ENCODE measurements at regions not wholly inside any gene's neighbourhood (a gene's known extent, or its start where the extent isn't known, plus 50 kb on each side); places are given as distances from the start of the nearest gene placed in this dataset.

GRCh38 chr5:162456086-162456485 is 388.5 kb downstream of the GABRG2 start:
- H3K27me3 ChIP-seq (replicated peaks; ENCODE audit: control insufficient read depth, insufficient read depth, low read length), result no peaks in the 10 kb centered on the region
- Mint-ChIP-seq H3K4me3 (ENCODE audit: unreplicated experiment) (no peak overlapping the region), H3K9me3 (ENCODE audit: unreplicated experiment) (peaks cover 29% of the 10 kb centered on the region), H3K27me3 (ENCODE audit: insufficient read depth, unreplicated experiment) (no peaks in the 10 kb centered on the region), H3K27ac (ENCODE audit: unreplicated experiment) (no peak overlapping the region), H3K36me3 (ENCODE audit: insufficient read depth, unreplicated experiment) (no peaks in the 10 kb centered on the region), H3K4me1 (ENCODE audit: low read depth, unreplicated experiment) (no peaks in the 10 kb centered on the region)
- no peaks in the 10 kb centered on the region for H3K9me3 ChIP-seq
- H3K4me3 ChIP-seq (ENCODE audit: low read depth, low read length), result no peak overlapping the region
- H3K36me3 ChIP-seq (ENCODE audit: control insufficient read depth, insufficient read depth, low read length), result no peaks in the 10 kb centered on the region
- ChIA-PET CTCF (no interaction called here), POLR2A (no interaction called here)
- BruUV-seq (replicated peaks), result no TSS peak
- TF ChIP-seq CTCF (IDR thresholded peaks at IDR 0.05; ENCODE audit: insufficient read depth in 1 of 2, low read depth in 1 of 2, low read length in 1 of 2, severe bottlenecking in 1 of 2, unreplicated experiment in 1 of 2), result no peak
- intact Hi-C loops (cut with micrococcal nuclease; ENCODE audit: unreplicated experiment), result no loop called here
- no peaks in the 10 kb centered on the region for H3K4me1 ChIP-seq
- DNase-seq, result no peak

- H3K36me3 Mint-ChIP-seq (ENCODE audit: insufficient read depth, unreplicated experiment), result no peaks in the 10 kb centered on the region
- BruUV-seq (replicated peaks), result no TSS peak
- no peak for TF ChIP-seq CTCF (IDR thresholded peaks at IDR 0.05; ENCODE audit: insufficient read depth in 1 of 2, low read depth in 1 of 2, low read length in 1 of 2, severe bottlenecking in 1 of 2, unreplicated experiment in 1 of 2)
Measured at GRCh38 chr5:162466011-162466410, 398.4 kb downstream of the GABRG2 start.

GRCh38 chr5:162473041-162473714 is 405.6 kb downstream of the GABRG2 start:
- ChIA-PET POLR2A (no interaction called here), CTCF (no interaction called here)
- BruUV-seq (replicated peaks), result no TSS peak
- H3K36me3 Mint-ChIP-seq (ENCODE audit: insufficient read depth, unreplicated experiment), result no peaks in the 10 kb centered on the region
- no peak overlapping the region for H3K4me3 Mint-ChIP-seq (ENCODE audit: unreplicated experiment)
- Histone ChIP-seq H3K4me1 (no peaks in the 10 kb centered on the region), H3K9me3 (no peaks in the 10 kb centered on the region), H3K27me3 (replicated peaks; ENCODE audit: control insufficient read depth, insufficient read depth, low read length) (no peaks in the 10 kb centered on the region), H3K4me3 (ENCODE audit: low read depth, low read length) (no peak overlapping the region), H3K36me3 (ENCODE audit: control insufficient read depth, insufficient read depth, low read length) (no peaks in the 10 kb centered on the region)
- no peaks in the 10 kb centered on the region for H3K9me3 Mint-ChIP-seq (ENCODE audit: unreplicated experiment)
- H3K27me3 Mint-ChIP-seq (ENCODE audit: insufficient read depth, unreplicated experiment), result no peaks in the 10 kb centered on the region
- no peak for DNase-seq
- H3K27ac Mint-ChIP-seq (ENCODE audit: unreplicated experiment), result no peak overlapping the region
- H3K4me1 Mint-ChIP-seq (ENCODE audit: low read depth, unreplicated experiment), result no peaks in the 10 kb centered on the region
- intact Hi-C loops (cut with micrococcal nuclease; ENCODE audit: unreplicated experiment), result no loop called here
- TF ChIP-seq CTCF (IDR thresholded peaks at IDR 0.05; ENCODE audit: insufficient read depth in 1 of 2, low read depth in 1 of 2, low read length in 1 of 2, severe bottlenecking in 1 of 2, unreplicated experiment in 1 of 2), result no peak

More at GRCh38 chr5:162466011-162466410, 398.4 kb downstream of the GABRG2 start:
- Mint-ChIP-seq H3K4me1 (ENCODE audit: low read depth, unreplicated experiment) (no peaks in the 10 kb centered on the region), H3K27me3 (ENCODE audit: insufficient read depth, unreplicated experiment) (no peaks in the 10 kb centered on the region), H3K9me3 (ENCODE audit: unreplicated experiment) (no peaks in the 10 kb centered on the region), H3K27ac (ENCODE audit: unreplicated experiment) (no peak overlapping the region), H3K4me3 (ENCODE audit: unreplicated experiment) (no peak overlapping the region)
- Histone ChIP-seq H3K4me1 (no peaks in the 10 kb centered on the region), H3K9me3 (no peaks in the 10 kb centered on the region), H3K36me3 (ENCODE audit: control insufficient read depth, insufficient read depth, low read length) (no peaks in the 10 kb centered on the region), H3K27me3 (replicated peaks; ENCODE audit: control insufficient read depth, insufficient read depth, low read length) (no peaks in the 10 kb centered on the region), H3K4me3 (ENCODE audit: low read depth, low read length) (no peak overlapping the region)
- ChIA-PET CTCF (no interaction called here), POLR2A (no interaction called here)
- intact Hi-C loops (cut with micrococcal nuclease; ENCODE audit: unreplicated experiment), result no loop called here
- no peak for DNase-seq

Data from Caco-2 (cell line).